Neural cell (in vitro differentiated cells): ENCODE measurements at regions not wholly inside any gene's neighbourhood (a gene's known extent, or its start where the extent isn't known, plus 50 kb on each side); places are given as distances from the start of the nearest gene placed in this dataset.

Experiments
- CTCF ChIP-seq: fragments of 450-650 bp; IDR thresholded peaks from 2 replicates; pipeline ENCODE4 v1.5.1; 2014; ENCODE audit warnings: antibody characterized with exemption, mild to moderate bottlenecking, moderate library complexity; ENCODE audit not compliant: poor library complexity, severe bottlenecking
- EP300 ChIP-seq: fragments of 450-650 bp; conservative IDR thresholded peaks from 2 replicates; pipeline ENCODE4 v1.6.1; 2014; ENCODE audit warnings: antibody characterized with exemption, mild to moderate bottlenecking, moderate library complexity; ENCODE audit not compliant: poor library complexity, severe bottlenecking
- EZH2 ChIP-seq: fragments of 200-600, 300-800 bp; shearing (Covaris generic), sonication (generic); IDR thresholded peaks from 2 replicates; pipeline ENCODE4 v1.6.1; 2014; ENCODE audit warnings: antibody characterized with exemption, low read length, borderline replicate concordance, mild to moderate bottlenecking; ENCODE audit not compliant: insufficient read depth, poor library complexity, severe bottlenecking
- MXI1 ChIP-seq: fragments of 450-650 bp; conservative IDR thresholded peaks from 2 replicates; pipeline ENCODE4 v1.6.1; 2014; ENCODE audit warnings: antibody characterized with exemption, mild to moderate bottlenecking; ENCODE audit not compliant: poor library complexity, severe bottlenecking
- POLR2AphosphoS5 ChIP-seq: IDR thresholded peaks from 2 replicates; pipeline ENCODE4 v1.6.1; 2012
- RAD21 ChIP-seq: fragments of 450-650 bp; conservative IDR thresholded peaks from 2 replicates; pipeline ENCODE4 v1.6.1; 2014; ENCODE audit warnings: antibody characterized with exemption, mild to moderate bottlenecking, moderate library complexity
- REST ChIP-seq: IDR thresholded peaks from 2 replicates; pipeline ENCODE4 v1.6.1; 2012; ENCODE audit warnings: borderline replicate concordance
- TAF1 ChIP-seq: IDR thresholded peaks from 2 replicates; pipeline ENCODE4 v1.6.1; 2012; ENCODE audit warnings: low read depth

- TF ChIP-seq MXI1 (no peak), EZH2 (no peak), CTCF (no peak), REST (no peak), POLR2AphosphoS5 (no peak), TAF1 (no peak), EP300 (no peak), RAD21 (no peak)
Observed at GRCh38 chr10:27407271-27407670, 96.8 kb upstream of the RAB18 start.
